Peyer's patch (tissue), 4 donors: ENCODE measurements at regions not wholly inside any gene's neighbourhood (a gene's known extent, or its start where the extent isn't known, plus 50 kb on each side); places are given as distances from the start of the nearest gene placed in this dataset.

Experiments used
- POLR2A ChIP-seq, 2 donors: fragments of 450-650 bp; IDR thresholded peaks; one replicate each; pipeline ENCODE4 v1.5.1; 2017; ENCODE audit warnings: antibody characterized with exemption in 2 of 2, mild to moderate bottlenecking in 2 of 2, moderate library complexity in 2 of 2
- TF ChIP-seq, protein P1 (sequence below), 6 experiments: fragments of 450-650 bp in 4 of 6; fragments of 200-600 bp in 2 of 6; sonication (generic) in 1 of 6; IDR thresholded peaks; one replicate each; pipeline ENCODE4 v1.5.1; 2017 to 2019; ENCODE audit warnings: antibody characterized with exemption in 6 of 6, mild to moderate bottlenecking in 3 of 6, moderate library complexity in 1 of 6

DNA sequence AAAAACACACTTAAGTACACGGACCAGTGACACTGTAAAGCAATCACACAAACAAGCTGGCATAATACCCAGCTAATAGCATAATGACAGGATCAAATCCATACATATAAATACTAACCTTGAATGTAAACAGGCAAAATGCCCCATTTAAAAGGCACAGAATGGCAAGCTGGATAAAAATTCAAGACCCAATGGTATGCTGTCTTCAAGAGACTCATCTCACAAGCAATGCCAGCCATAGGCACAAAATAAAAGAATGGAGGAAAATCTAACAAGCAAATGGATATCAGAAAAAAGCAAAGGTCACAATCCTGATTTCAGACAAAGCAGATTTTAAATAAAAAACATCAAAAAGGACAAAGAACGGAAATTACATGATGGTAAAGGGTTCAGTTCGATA, 79.1 kb upstream of the PTGFR start:
- TF ChIP-seq, protein P1, sequence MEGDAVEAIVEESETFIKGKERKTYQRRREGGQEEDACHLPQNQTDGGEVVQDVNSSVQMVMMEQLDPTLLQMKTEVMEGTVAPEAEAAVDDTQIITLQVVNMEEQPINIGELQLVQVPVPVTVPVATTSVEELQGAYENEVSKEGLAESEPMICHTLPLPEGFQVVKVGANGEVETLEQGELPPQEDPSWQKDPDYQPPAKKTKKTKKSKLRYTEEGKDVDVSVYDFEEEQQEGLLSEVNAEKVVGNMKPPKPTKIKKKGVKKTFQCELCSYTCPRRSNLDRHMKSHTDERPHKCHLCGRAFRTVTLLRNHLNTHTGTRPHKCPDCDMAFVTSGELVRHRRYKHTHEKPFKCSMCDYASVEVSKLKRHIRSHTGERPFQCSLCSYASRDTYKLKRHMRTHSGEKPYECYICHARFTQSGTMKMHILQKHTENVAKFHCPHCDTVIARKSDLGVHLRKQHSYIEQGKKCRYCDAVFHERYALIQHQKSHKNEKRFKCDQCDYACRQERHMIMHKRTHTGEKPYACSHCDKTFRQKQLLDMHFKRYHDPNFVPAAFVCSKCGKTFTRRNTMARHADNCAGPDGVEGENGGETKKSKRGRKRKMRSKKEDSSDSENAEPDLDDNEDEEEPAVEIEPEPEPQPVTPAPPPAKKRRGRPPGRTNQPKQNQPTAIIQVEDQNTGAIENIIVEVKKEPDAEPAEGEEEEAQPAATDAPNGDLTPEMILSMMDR (IDR thresholded peaks at IDR 0.05) = no peak
- no peak for TF ChIP-seq POLR2A (IDR thresholded peaks at IDR 0.05)
